H1 (cell line): ENCODE measurements at regions not wholly inside any gene's neighbourhood (a gene's known extent, or its start where the extent isn't known, plus 50 kb on each side); places are given as distances from the start of the nearest gene placed in this dataset.

ENCODE experiments used
- CTCF ChIA-PET: fragments of 300-600 bp; sonication (Branson Sonifier 250); formaldehyde crosslinking; loops from one replicate; lab custom pipeline; 2021; ENCODE audit not compliant: partially characterized antibody; lab: Charles Lee
- POLR2A ChIA-PET: fragments of 300-600 bp; sonication (Branson Sonifier 250); formaldehyde crosslinking; loops from one replicate; lab custom pipeline; 2021; ENCODE audit warnings: inconsistent platforms; ENCODE audit not compliant: partially characterized antibody; lab: Charles Lee
- DNase-seq, 2 experiments: peaks; one replicate each; pipeline versions ENCODE4 v3.0.0 to v3.0.0-alpha.2; 2010 to 2022; ENCODE audit warnings: low spot score in 2 of 2, low read depth in 1 of 2, mixed read lengths in 1 of 2
- FAIRE-seq: peaks from 2 replicates; lab custom pipeline; 2011; peaks lifted over from hg19 to GRCh38; lab: Jason Lieb, UNC
- H2AFZ ChIP-seq: 2 replicates; pipeline ENCODE4 v1.8.1; 2012; ENCODE audit warnings: low read length, inconsistent platforms
- H2AK5ac ChIP-seq: 2 replicates; pipeline ENCODE4 v1.6.1; 2013; ENCODE audit warnings: low read depth, low read length
- H2BK120ac ChIP-seq: replicated peaks from 2 replicates; pipeline ENCODE3; 2013; ENCODE audit warnings: low read depth, low read length, inconsistent platforms
- H2BK12ac ChIP-seq: 2 replicates; pipeline ENCODE4 v1.6.1; 2013; ENCODE audit warnings: low read depth, low read length
- H2BK15ac ChIP-seq: 2 replicates; pipeline ENCODE4 v1.6.1; 2013; ENCODE audit warnings: low read length
- H2BK20ac ChIP-seq: 2 replicates; pipeline ENCODE4 v1.6.1; 2013; ENCODE audit warnings: low read length
- H2BK5ac ChIP-seq: 2 replicates; pipeline ENCODE4 v1.6.1; 2013; ENCODE audit warnings: low read depth, low read length
- H3K14ac ChIP-seq: 2 replicates; pipeline ENCODE4 v1.6.1; 2013; ENCODE audit warnings: inconsistent platforms; ENCODE audit not compliant: insufficient read length
- H3K18ac ChIP-seq: 2 replicates; pipeline ENCODE4 v1.6.1; 2013; ENCODE audit warnings: low read length; ENCODE audit errors: extremely low read depth
- H3K23ac ChIP-seq: 2 replicates; pipeline ENCODE4 v1.6.1; 2013; ENCODE audit warnings: inconsistent platforms; ENCODE audit not compliant: insufficient read length
- H3K23me2 ChIP-seq: 2 replicates; pipeline ENCODE4 v1.6.1; 2013; ENCODE audit warnings: low read depth, low read length
- H3K27ac ChIP-seq: 2 replicates; pipeline ENCODE4 v1.6.1; 2011; ENCODE audit warnings: low read depth, low read length, inconsistent platforms
- H3K27me3 ChIP-seq, 4 experiments: replicated peaks in 1 of 4; 1 replicate in 1 of 4; 2 replicates in 3 of 4; pipeline versions ENCODE4 v1.6.1 to v1.8.1; 2011 to 2013; ENCODE audit warnings: low read length in 3 of 4, mild to moderate bottlenecking in 3 of 4, inconsistent platforms in 2 of 4, mixed read lengths in 2 of 4, moderate library complexity in 1 of 4; ENCODE audit not compliant: control insufficient read depth in 3 of 4, insufficient read depth in 3 of 4; ENCODE audit errors: extremely low read depth in 1 of 4
- H3K36me3 ChIP-seq, 4 experiments: 2 replicates each; pipeline versions ENCODE4 v1.6.1 to v1.8.1; 2011 to 2013; ENCODE audit warnings: mild to moderate bottlenecking in 4 of 4, low read length in 3 of 4, moderate library complexity in 2 of 4, control low read depth in 1 of 4, inconsistent platforms in 1 of 4; ENCODE audit not compliant: insufficient read depth in 4 of 4, control insufficient read depth in 2 of 4
- H3K4ac ChIP-seq: replicated peaks from 2 replicates; pipeline ENCODE3; 2013; ENCODE audit warnings: low read length, low read depth, mixed read lengths, inconsistent platforms; ENCODE audit not compliant: insufficient read length
- H3K4me1 ChIP-seq, 4 experiments: replicated peaks in 1 of 4; 1 replicate in 1 of 4; 2 replicates in 3 of 4; pipeline versions ENCODE4 v1.6.1 to v1.8.1; 2011 to 2013; ENCODE audit warnings: low read length in 3 of 4, inconsistent platforms in 2 of 4, mixed read lengths in 1 of 4; ENCODE audit not compliant: insufficient read depth in 4 of 4, control insufficient read depth in 3 of 4
- H3K4me2 ChIP-seq, 2 experiments: 2 replicates each; pipeline versions ENCODE4 v1.6.1 to v1.8.1; 2011 to 2013; ENCODE audit warnings: low read depth in 2 of 2, low read length in 2 of 2, control low read depth in 1 of 2, inconsistent platforms in 1 of 2, mild to moderate bottlenecking in 1 of 2; ENCODE audit not compliant: insufficient read depth in 1 of 2
- H3K4me3 ChIP-seq, 4 experiments: fragments of 200-600, 300-600 bp in 1 of 4; sonication (generic), shearing (Covaris generic), sonication (Bioruptor Twin) in 1 of 4; 2 replicates each; pipeline versions ENCODE4 v1.5.1 to v1.8.1; 2011 to 2016; ENCODE audit warnings: low read length in 4 of 4, low read depth in 3 of 4, control low read depth in 2 of 4, inconsistent platforms in 2 of 4, mild to moderate bottlenecking in 2 of 4, mixed read lengths in 1 of 4, moderate library complexity in 1 of 4; ENCODE audit not compliant: insufficient read depth in 2 of 4; ENCODE audit errors: extremely low read depth in 1 of 4
- H3K56ac ChIP-seq: replicated peaks from 2 replicates; pipeline ENCODE3; 2013; ENCODE audit warnings: low read depth, mild to moderate bottlenecking, mixed read lengths, low read length, inconsistent platforms; ENCODE audit not compliant: insufficient read length
- H3K79me1 ChIP-seq: 2 replicates; pipeline ENCODE4 v1.6.1; 2013; ENCODE audit warnings: low read depth, low read length, control low read depth
- H3K79me2 ChIP-seq, 2 experiments: 2 replicates each; pipeline versions ENCODE4 v1.6.1 to v1.8.1; 2012 to 2013; ENCODE audit warnings: low read length in 2 of 2, mild to moderate bottlenecking in 2 of 2, inconsistent platforms in 1 of 2; ENCODE audit not compliant: insufficient read depth in 2 of 2, control insufficient read depth in 1 of 2
- H3K9ac ChIP-seq, 4 experiments: replicated peaks in 1 of 4; 1 replicate in 1 of 4; 2 replicates in 3 of 4; pipeline versions ENCODE4 v1.6.1 to v1.8.1; 2011 to 2013; ENCODE audit warnings: low read depth in 3 of 4, low read length in 3 of 4, control low read depth in 2 of 4, mild to moderate bottlenecking in 2 of 4, moderate library complexity in 2 of 4, inconsistent platforms in 1 of 4; ENCODE audit errors: extremely low read depth in 1 of 4
- H3K9me3 ChIP-seq, 2 experiments: 2 replicates each; pipeline versions ENCODE4 v1.6.1 to v1.8.1; 2012 to 2013; ENCODE audit warnings: mild to moderate bottlenecking in 2 of 2, moderate library complexity in 2 of 2, control low read depth in 1 of 2, inconsistent platforms in 1 of 2, low read depth in 1 of 2, low read length in 1 of 2, mixed read lengths in 1 of 2; ENCODE audit not compliant: insufficient read depth in 2 of 2
- H4K20me1 ChIP-seq, 2 experiments: replicated peaks in 1 of 2; 2 replicates each; pipeline versions ENCODE3 to v1.8.1; 2011 to 2013; ENCODE audit warnings: inconsistent platforms in 2 of 2, low read length in 2 of 2, mild to moderate bottlenecking in 1 of 2; ENCODE audit not compliant: insufficient read depth in 2 of 2, control insufficient read depth in 1 of 2
- H4K5ac ChIP-seq: 2 replicates; pipeline ENCODE4 v1.6.1; 2013; ENCODE audit warnings: low read length, low read depth, mixed read lengths, inconsistent platforms; ENCODE audit not compliant: insufficient read length
- H4K8ac ChIP-seq: 2 replicates; pipeline ENCODE4 v1.8.0; 2013; ENCODE audit warnings: mild to moderate bottlenecking, moderate library complexity, low read length, inconsistent platforms; ENCODE audit not compliant: insufficient read depth; ENCODE audit errors: extremely low read depth
- H4K91ac ChIP-seq: replicated peaks from 2 replicates; pipeline ENCODE3; 2013; ENCODE audit warnings: low read length, mixed read lengths, inconsistent platforms; ENCODE audit not compliant: insufficient read length
- SP4 ChIP-seq: IDR thresholded peaks from 2 replicates; pipeline ENCODE4 v1.6.1; 2012; ENCODE audit warnings: low read length, inconsistent platforms
- WGBS, 2 experiments: shearing (Covaris generic) in 1 of 2; methylation state at CpG; one replicate each; pipeline versions ENCODE4 v1.1.6 to v1.1.7; 2013 to 2015; ENCODE audit warnings: low lambda C conversion rate in 2 of 2, mixed read lengths in 2 of 2, inconsistent platforms in 1 of 2, low coverage in 1 of 2, missing lambda C conversion rate in 1 of 2; ENCODE audit not compliant: insufficient replicate concordance in 2 of 2, insufficient coverage in 1 of 2, insufficient read length in 1 of 2; ENCODE audit errors: extremely low coverage in 1 of 2, missing lambda C conversion rate in 1 of 2; 5-methylcytosine and 5-hydroxymethylcytosine counted together

- ChIA-PET POLR2A (no interaction called here), CTCF (no interaction called here)
- no peak overlapping the region for H3K4ac ChIP-seq
- H3K56ac ChIP-seq: no peak overlapping the region
- H3K4me3 ChIP-seq: no peak overlapping the region
- H3K79me2 ChIP-seq: no peaks in the 10 kb centered on the region
- H3K18ac ChIP-seq: no peak overlapping the region
- H4K8ac ChIP-seq: no peak overlapping the region
- no peaks in the 10 kb centered on the region for H3K36me3 ChIP-seq
- no peak overlapping the region for H2BK5ac ChIP-seq
- H3K27me3 ChIP-seq: no peaks in the 10 kb centered on the region
- no peak for DNase-seq
- H2BK12ac ChIP-seq: no peak overlapping the region
- no peak overlapping the region for H3K9ac ChIP-seq
- H2AFZ ChIP-seq: no peak overlapping the region
- H2AK5ac ChIP-seq: no peak overlapping the region
- H3K79me1 ChIP-seq: no peaks in the 10 kb centered on the region
- WGBS, 2 experiments: 96% methylated on average over 5 of the region's 5 CpGs; no CpG with 5 or more reads in 1 of the 2 experiments
- H3K27ac ChIP-seq: no peak overlapping the region
- H3K14ac ChIP-seq: no peak overlapping the region
- no peak overlapping the region for H4K91ac ChIP-seq
- no peak overlapping the region for H3K4me2 ChIP-seq
- no peaks in the 10 kb centered on the region for H3K9me3 ChIP-seq
- H3K23me2 ChIP-seq: no peaks in the 10 kb centered on the region; the same call in 1 of the 2 replicates
- FAIRE-seq: no peak
- no peak overlapping the region for H3K23ac ChIP-seq
- H2BK15ac ChIP-seq: no peak overlapping the region
- H3K4me1 ChIP-seq: peaks cover 0 to 8% (median 2%) of the 10 kb centered on the region in 4 experiments; a peak in 4 of 7 replicates
- H4K5ac ChIP-seq: no peak overlapping the region
- no peak overlapping the region for H2BK120ac ChIP-seq
- TF ChIP-seq SP4: no peak
- TF ChIP-seq, all 59 proteins: peak for 0
- Histone ChIP-seq H2BK20ac (no peak overlapping the region), H4K20me1 (no peaks in the 10 kb centered on the region)
Observed at GRCh38 chr4:67082746-67083145, 462.6 kb downstream of the CENPC start.
